ENCODE measurements at regions not wholly inside any gene's neighbourhood (a gene's known extent, or its start where the extent isn't known, plus 50 kb on each side); places are given as distances from the start of the nearest gene placed in this dataset.

- no peak overlapping the region for H3K4me3 ChIP-seq (ENCODE audit: low read length)
- no peak for TF ChIP-seq CTCF (conservative IDR thresholded peaks at IDR 0.05; ENCODE audit: low read length)
- DNase-seq (ENCODE audit: low read depth), result no peak
Measured at GRCh38 chr14:71576472-71576871, 355.8 kb upstream of the RGS6 start.

- no peak for TF ChIP-seq CTCF (conservative IDR thresholded peaks at IDR 0.05; ENCODE audit: low read length)
- DNase-seq (ENCODE audit: low read depth), result no peak
- H3K4me3 ChIP-seq (ENCODE audit: low read length), result no peak overlapping the region
Measured at GRCh38 chr14:71579331-71579730, 352.9 kb upstream of the RGS6 start.

GRCh38 chr14:71582705-71583104, 349.5 kb upstream of the RGS6 start:
- no peak overlapping the region for H3K4me3 ChIP-seq (ENCODE audit: low read length)
- no peak for TF ChIP-seq CTCF (conservative IDR thresholded peaks at IDR 0.05; ENCODE audit: low read length)
- peak; percentile 71 for DNase-seq (ENCODE audit: low read depth)

- DNase-seq (ENCODE audit: low read depth), result no peak
- TF ChIP-seq CTCF (conservative IDR thresholded peaks at IDR 0.05; ENCODE audit: low read length), result no peak
- no peak overlapping the region for H3K4me3 ChIP-seq (ENCODE audit: low read length)
Measured at GRCh38 chr14:71583194-71583593, 349.0 kb upstream of the RGS6 start.

GRCh38 chr14:71583705-71584104, 348.5 kb upstream of the RGS6 start:
- no peak for TF ChIP-seq CTCF (conservative IDR thresholded peaks at IDR 0.05; ENCODE audit: low read length)
- DNase-seq (ENCODE audit: low read depth), result no peak
- no peak overlapping the region for H3K4me3 ChIP-seq (ENCODE audit: low read length)

GRCh38 chr14:71585361-71585760, 346.9 kb upstream of the RGS6 start:
- no peak for TF ChIP-seq CTCF (conservative IDR thresholded peaks at IDR 0.05; ENCODE audit: low read length)
- no peak overlapping the region for H3K4me3 ChIP-seq (ENCODE audit: low read length)
- no peak for DNase-seq (ENCODE audit: low read depth)

- TF ChIP-seq CTCF (conservative IDR thresholded peaks at IDR 0.05; ENCODE audit: low read length), result no peak
- peak; percentile 71 for DNase-seq (ENCODE audit: low read depth)
- peak overlapping the region; percentile 54 for H3K4me3 ChIP-seq (ENCODE audit: low read length)
Measured at GRCh38 chr14:71586131-71586897, 345.9 kb upstream of the RGS6 start.
